Neuron (in vitro differentiated cells): ENCODE measurements at regions not wholly inside any gene's neighbourhood (a gene's known extent, or its start where the extent isn't known, plus 50 kb on each side); places are given as distances from the start of the nearest gene placed in this dataset.

Experiments used
- H2AFZ ChIP-seq: one replicate; pipeline ENCODE4 v1.6.1; 2013; ENCODE audit warnings: low read depth, mild to moderate bottlenecking, inconsistent platforms, low read length, moderate library complexity
- H3K27me3 ChIP-seq: one replicate; pipeline ENCODE4 v1.6.1; 2013; ENCODE audit warnings: low read length; ENCODE audit not compliant: insufficient read depth
- H3K36me3 ChIP-seq: one replicate; pipeline ENCODE4 v1.6.1; 2013; ENCODE audit warnings: low read length; ENCODE audit not compliant: insufficient read depth
- H3K4me1 ChIP-seq: one replicate; pipeline ENCODE4 v1.6.1; 2013; ENCODE audit warnings: low read length; ENCODE audit not compliant: insufficient read depth
- H3K4me3 ChIP-seq: 2 replicates; pipeline ENCODE4 v1.5.1; 2013; ENCODE audit warnings: mild to moderate bottlenecking, low read length, moderate library complexity
- H3K9me3 ChIP-seq: one replicate; pipeline ENCODE4 v1.6.1; 2013; ENCODE audit warnings: low read length

DNA sequence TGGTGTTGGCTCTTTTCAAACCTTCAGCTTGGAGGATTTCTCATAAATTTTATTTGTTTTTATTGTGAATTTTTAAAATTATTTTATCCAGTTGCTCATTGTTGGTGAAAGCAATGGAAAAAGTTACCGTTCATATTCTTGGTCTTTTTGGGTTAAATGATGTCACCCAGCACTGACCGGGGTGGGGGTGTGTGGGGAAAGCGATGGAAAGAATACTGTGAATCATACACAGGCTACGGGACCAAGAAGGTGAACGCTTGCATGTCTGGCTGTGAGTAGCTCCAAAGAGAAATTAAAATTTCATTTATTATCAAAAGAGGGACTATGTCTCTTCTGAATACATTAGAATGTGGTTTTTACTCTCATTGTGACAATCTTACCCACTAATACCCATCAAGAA is 430.1 kb downstream of the AEBP2 start:
- Histone ChIP-seq H3K4me1 (peaks cover 11% of the 10 kb centered on the region), H3K36me3 (no peaks in the 10 kb centered on the region), H3K9me3 (no peaks in the 10 kb centered on the region), H3K4me3 (no peak overlapping the region), H2AFZ (no peak overlapping the region), H3K27me3 (no peaks in the 10 kb centered on the region)

DNA sequence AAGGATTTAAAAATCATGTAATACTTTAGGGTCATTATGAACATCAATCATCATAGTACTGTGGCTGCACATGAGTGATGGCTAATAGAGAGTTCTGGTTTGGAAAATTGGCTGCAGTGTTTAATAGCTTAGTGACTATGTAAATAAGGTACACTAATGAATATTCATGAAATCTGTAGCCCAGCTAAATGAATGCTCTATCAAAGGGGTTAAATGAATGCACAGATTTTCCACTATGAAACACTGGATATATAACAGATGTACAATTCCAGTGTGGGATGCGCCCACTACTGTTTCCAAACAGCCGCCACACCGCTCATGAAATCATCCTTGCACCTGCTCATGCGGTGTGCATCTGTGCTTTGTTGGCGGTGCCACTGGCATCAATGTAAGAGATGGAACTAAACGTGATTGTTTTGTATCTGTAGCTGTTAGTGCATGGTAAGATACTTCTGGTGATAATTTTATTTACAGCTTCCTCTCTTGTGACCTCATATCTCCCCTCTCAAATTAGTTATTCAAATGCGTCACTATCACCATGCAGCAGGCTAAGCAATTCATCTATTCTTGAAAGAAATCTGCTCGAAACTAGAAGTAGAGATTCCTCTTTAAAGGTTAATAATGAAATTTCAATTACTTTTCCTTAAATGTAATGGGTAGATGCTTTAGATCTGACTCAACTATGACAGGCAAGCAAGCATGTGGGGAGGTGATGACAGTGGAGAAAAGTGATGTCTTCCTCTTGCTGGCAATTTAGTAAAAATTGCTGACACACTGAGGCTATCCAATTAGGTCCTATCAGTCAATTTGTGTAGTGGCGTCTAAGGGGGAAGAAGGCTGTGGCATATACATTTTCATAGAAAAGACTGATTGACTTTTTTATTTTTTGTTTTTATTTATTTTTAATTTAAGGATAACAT is 433.6 kb downstream of the AEBP2 start:
- Histone ChIP-seq H3K36me3 (no peaks in the 10 kb centered on the region), H2AFZ (no peak overlapping the region), H3K4me1 (no peaks in the 10 kb centered on the region), H3K9me3 (no peaks in the 10 kb centered on the region), H3K4me3 (no peak overlapping the region), H3K27me3 (no peaks in the 10 kb centered on the region)

DNA sequence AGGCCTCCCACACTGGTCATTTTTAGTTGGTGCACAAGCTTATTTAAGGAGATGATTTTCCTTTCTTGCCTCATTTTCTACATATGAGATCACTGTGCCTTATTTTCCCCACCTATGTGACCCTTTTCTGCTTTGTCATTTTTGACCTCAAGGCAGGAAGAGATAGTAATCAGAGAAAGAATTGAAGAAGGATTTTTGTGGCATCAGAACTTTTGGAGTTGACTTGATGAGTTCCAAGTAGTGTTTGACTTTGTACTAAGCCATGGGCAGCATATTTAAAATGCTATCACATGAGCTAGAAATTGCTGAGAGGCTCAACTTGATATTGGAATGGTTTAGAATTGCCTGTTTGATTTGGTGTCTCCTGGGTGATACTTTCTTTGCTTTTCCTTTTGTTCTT is 440.8 kb downstream of the AEBP2 start:
- H3K4me3 ChIP-seq, result no peak overlapping the region
- no peaks in the 10 kb centered on the region for H3K36me3 ChIP-seq
- H3K9me3 ChIP-seq, result no peaks in the 10 kb centered on the region
- peaks cover 4% of the 10 kb centered on the region for H3K4me1 ChIP-seq
- H3K27me3 ChIP-seq, result no peaks in the 10 kb centered on the region
- no peak overlapping the region for H2AFZ ChIP-seq

DNA sequence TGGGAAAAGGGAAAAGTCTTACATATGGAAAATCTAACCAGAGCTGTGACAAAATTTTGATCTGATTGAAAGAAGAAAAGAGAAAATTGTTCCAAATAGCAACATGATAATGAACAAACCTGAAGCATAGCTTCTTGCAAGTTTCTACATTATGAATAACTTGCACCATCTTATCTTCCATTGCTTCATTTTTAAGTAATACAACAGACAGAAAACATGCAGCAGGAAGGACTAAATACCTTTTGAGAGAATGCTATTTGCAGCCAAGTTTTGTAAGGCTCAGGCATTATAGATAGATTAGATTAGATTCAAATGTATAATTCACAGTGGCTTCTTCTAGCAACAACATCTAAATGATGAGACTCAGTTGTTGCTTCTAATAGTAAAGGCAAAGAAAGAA is 441.4 kb downstream of the AEBP2 start:
- H3K27me3 ChIP-seq, result no peaks in the 10 kb centered on the region
- H3K9me3 ChIP-seq, result no peaks in the 10 kb centered on the region
- no peak overlapping the region for H2AFZ ChIP-seq
- H3K4me3 ChIP-seq, result no peak overlapping the region
- H3K4me1 ChIP-seq, result peaks cover 10% of the 10 kb centered on the region
- no peaks in the 10 kb centered on the region for H3K36me3 ChIP-seq

DNA sequence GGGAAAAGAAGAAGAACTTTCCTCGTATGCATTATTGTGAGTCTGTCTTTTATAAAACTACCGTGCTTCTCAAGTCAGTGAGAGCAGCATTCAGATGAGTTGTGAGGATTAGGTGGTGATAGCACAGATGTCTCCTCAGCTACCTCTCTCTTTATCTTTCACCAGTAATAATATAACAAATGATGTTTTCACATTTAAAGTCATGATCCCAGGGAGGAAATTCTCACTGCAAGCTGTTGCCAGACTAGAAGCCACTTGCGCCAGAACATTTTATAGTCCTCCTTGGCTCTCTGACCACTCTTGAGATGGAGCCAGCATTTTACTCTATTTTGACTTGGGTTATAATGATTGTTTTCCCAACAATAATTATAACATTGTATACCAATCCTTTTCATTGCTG is 443.1 kb downstream of the AEBP2 start:
- H3K4me3 ChIP-seq, result no peak overlapping the region
- peaks cover 16% of the 10 kb centered on the region for H3K4me1 ChIP-seq
- H3K9me3 ChIP-seq, result no peaks in the 10 kb centered on the region
- H2AFZ ChIP-seq, result no peak overlapping the region
- no peaks in the 10 kb centered on the region for H3K36me3 ChIP-seq
- H3K27me3 ChIP-seq, result no peaks in the 10 kb centered on the region

DNA sequence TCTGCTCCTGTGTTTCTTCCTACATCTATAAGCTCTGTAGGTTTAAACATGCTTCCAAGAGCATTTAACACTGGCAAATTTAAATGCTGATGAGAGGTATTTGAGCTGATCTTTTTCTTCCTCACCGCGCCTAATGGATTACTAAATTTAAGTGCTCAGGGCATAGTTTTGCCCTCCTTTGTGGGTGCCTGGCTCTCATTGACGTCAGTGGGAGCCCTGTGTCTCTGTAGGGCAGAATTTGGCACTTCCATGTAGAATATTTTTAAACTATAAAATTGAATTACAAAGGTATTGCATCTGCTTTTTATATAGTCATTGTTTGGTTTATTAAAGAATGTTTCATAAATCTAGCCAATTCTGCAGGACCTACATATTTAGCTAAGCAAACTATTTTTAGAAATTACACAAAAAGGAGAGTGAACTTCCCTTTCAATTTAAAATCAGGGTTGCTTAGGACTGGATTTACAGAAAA is 444.8 kb downstream of the AEBP2 start:
- no peaks in the 10 kb centered on the region for H3K9me3 ChIP-seq
- H3K4me1 ChIP-seq, result peaks cover 16% of the 10 kb centered on the region
- no peaks in the 10 kb centered on the region for H3K36me3 ChIP-seq
- H3K27me3 ChIP-seq, result no peaks in the 10 kb centered on the region
- no peak overlapping the region for H2AFZ ChIP-seq
- H3K4me3 ChIP-seq, result no peak overlapping the region

DNA sequence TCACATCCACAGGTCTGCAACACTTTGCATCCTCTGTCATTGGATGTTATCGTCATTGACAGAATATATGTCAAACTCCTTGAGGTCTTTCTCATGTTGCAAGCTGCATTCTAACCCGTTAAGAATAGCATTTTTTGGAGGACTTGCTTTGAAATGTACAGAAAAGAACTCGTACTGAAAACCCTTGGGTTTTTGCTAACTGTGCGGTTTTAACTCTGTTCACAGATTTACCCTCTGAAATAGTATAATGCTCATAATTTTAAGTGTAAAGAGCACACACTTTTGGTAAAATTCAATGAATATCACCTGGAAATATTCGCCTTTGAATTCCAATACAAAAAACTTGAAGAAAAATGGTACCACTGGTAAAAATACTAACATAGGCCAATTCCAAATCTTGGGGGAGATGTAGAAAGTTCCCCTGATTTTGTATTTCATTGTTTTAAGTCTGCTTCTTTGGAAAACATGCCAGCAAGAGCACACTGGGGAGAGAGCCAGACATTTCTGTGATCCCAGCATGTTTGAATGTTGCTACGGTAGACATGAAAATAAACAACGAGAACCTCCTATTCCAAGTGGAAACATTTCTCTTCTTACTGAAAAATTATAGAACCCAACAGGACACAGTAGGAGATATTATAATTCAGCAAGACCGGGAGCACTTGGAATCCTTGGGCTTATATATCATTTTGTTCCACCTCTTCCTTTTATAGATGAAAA is 446.0 kb downstream of the AEBP2 start:
- Histone ChIP-seq H3K4me3 (no peak overlapping the region), H3K4me1 (peaks cover 16% of the 10 kb centered on the region), H3K9me3 (no peaks in the 10 kb centered on the region), H2AFZ (peak overlapping the region; percentile 20), H3K36me3 (no peaks in the 10 kb centered on the region), H3K27me3 (no peaks in the 10 kb centered on the region)

DNA sequence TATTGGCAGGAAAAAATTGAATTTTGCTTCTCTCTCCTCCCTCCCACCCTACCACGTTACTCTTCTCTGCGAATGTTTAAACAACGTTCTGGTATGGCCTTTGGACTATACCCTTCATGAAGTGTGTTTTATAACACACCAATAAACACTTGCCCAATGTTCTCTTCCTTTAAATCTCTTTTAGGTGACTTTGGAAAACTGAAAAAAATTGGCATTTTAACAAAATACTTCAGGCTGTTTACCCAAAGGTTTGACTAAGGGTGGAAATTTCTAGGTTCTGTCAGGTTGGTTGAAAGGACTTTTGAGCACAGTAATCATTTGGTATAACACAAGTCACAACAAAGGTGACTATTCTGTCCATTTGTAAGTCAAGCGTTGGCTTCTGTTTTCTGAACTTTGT is 446.8 kb downstream of the AEBP2 start:
- Histone ChIP-seq H2AFZ (peak overlapping the region; percentile 20), H3K4me1 (peaks cover 16% of the 10 kb centered on the region), H3K4me3 (no peak overlapping the region), H3K9me3 (no peaks in the 10 kb centered on the region), H3K36me3 (no peaks in the 10 kb centered on the region), H3K27me3 (no peaks in the 10 kb centered on the region)

DNA sequence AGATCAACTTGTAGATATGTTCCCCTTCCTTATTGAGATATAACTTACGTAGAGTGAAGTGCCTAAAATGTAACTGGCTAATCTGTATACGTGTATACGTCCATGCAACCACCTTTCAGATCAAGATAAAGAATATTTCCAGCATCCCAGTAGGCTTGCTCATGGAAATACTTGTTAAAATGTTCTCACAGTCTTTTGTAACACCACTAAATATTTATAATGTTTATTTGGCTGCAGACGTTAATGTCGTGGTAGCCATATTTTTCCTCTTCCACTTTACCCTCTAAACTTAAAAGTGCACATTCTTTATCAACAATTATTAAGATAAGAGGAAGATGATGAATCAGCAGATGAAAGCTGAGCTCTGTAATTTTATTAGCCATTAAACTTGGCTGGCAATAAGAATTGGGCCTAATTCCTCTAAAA is 447.4 kb downstream of the AEBP2 start:
- H3K9me3 ChIP-seq, result no peaks in the 10 kb centered on the region
- no peaks in the 10 kb centered on the region for H3K36me3 ChIP-seq
- H3K4me1 ChIP-seq, result peaks cover 16% of the 10 kb centered on the region
- no peak overlapping the region for H3K4me3 ChIP-seq
- H3K27me3 ChIP-seq, result no peaks in the 10 kb centered on the region
- no peak overlapping the region for H2AFZ ChIP-seq

DNA sequence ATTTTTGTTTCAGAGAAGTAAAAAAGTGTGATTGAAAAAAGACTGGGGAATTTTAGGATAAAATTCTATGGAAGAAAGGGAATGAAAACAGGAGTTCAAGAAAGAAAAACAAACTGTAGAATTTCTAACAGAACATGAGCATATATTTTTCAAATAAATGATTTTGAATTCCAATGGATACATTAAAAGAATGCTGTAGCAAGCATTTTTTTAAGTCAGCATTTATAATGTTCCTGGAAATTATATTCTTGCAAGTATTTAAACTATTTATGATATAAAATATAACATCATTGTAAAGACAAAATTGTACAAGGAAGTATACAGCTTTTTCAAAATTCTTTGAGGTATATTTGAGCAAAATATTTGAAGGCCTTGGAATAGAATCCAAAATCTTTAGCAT is 450.7 kb downstream of the AEBP2 start:
- no peaks in the 10 kb centered on the region for H3K27me3 ChIP-seq
- H3K9me3 ChIP-seq, result no peaks in the 10 kb centered on the region
- peaks cover 13% of the 10 kb centered on the region for H3K4me1 ChIP-seq
- H3K4me3 ChIP-seq, result no peak overlapping the region
- no peak overlapping the region for H2AFZ ChIP-seq
- no peaks in the 10 kb centered on the region for H3K36me3 ChIP-seq

DNA sequence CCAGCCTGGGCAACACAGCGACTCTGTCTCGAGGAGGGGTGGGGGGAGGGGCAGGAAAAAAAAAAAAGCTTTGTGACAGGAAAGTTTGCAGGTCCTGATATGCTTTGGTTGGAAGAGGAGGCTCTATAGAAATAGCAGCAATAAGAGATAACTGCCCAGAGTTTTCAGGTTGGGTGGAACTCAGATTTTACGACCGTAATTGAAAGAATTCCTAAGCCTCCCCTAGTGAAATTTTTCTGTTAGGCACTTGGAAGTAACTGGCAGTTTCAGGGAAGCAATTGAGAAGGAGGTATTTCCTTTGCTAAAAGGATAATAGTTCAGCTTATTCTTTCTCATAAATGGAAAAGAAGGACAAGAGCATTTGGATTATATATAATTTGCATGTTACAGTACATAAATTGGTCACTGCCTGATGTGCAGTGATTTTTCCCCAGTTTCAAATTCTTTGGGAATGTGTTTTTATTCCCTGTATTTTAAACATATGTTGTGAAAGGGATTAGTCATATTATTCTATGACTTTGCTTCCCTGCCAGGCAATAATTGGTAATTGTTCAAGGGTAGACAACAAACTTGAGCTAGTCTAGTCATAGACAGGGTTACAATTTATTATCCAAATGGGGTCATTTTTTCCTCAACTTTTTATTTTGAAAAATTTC is 452.8 kb downstream of the AEBP2 start:
- Histone ChIP-seq H3K9me3 (no peaks in the 10 kb centered on the region), H3K36me3 (no peaks in the 10 kb centered on the region), H3K4me3 (no peak overlapping the region), H3K27me3 (no peaks in the 10 kb centered on the region), H3K4me1 (no peaks in the 10 kb centered on the region), H2AFZ (no peak overlapping the region)

DNA sequence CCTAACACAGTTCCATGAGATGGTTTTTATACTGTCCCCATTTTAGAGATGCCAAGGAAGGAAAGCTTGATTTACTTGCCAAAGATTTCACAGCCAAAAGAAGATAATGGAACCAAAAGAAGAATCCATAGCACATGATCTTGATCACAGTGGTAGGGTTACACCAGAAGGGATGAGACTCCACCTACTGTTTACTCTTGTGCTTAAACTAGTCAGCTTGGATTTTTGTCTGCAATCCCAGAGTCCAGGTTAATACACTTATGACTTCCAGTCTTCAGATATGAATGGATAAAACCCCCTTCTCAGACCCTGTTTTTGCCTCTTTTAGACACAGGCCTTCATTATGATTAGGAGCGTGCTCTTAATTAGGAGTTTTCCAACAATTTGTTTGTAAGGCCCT is 454.2 kb downstream of the AEBP2 start:
- Histone ChIP-seq H3K36me3 (no peaks in the 10 kb centered on the region), H2AFZ (no peak overlapping the region), H3K9me3 (no peaks in the 10 kb centered on the region), H3K4me3 (no peak overlapping the region), H3K4me1 (no peaks in the 10 kb centered on the region), H3K27me3 (no peaks in the 10 kb centered on the region)

DNA sequence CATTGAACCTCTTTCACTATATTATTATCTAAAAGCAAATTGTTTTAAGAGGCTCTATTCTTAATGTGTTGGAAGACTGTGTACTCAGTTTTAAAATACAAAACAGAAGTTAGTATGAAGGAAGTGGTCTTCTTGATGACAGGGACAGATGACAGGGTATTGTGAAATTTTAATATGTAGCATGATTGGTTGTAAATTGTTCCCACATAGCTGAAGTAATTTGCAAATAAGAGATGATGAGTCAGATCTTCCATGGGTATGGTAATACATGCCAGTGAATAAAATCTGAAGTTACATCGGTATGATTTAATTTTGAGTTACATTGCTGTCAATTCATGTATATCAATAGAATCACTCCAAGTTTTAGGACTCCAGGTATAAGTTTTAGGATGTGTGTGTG is 454.8 kb downstream of the AEBP2 start:
- H3K27me3 ChIP-seq, result no peaks in the 10 kb centered on the region
- no peak overlapping the region for H2AFZ ChIP-seq
- H3K36me3 ChIP-seq, result no peaks in the 10 kb centered on the region
- no peaks in the 10 kb centered on the region for H3K9me3 ChIP-seq
- no peaks in the 10 kb centered on the region for H3K4me1 ChIP-seq
- no peak overlapping the region for H3K4me3 ChIP-seq
